HEK293 (cell line): ENCODE measurements at regions not wholly inside any gene's neighbourhood (a gene's known extent, or its start where the extent isn't known, plus 50 kb on each side); places are given as distances from the start of the nearest gene placed in this dataset.

Source experiments
- CTCF ChIA-PET: fragments of 350-600 bp; formaldehyde crosslinking; extraction: SDS; loops from one replicate; lab custom pipeline; 2021; ENCODE audit warnings: antibody characterized with exemption; lab: Yijun Ruan, JAX
- POLR2A ChIA-PET: fragments of 300-600 bp; formaldehyde crosslinking; extraction: SDS; loops from one replicate; lab custom pipeline; 2020; ENCODE audit warnings: antibody characterized with exemption, inconsistent platforms; lab: Yijun Ruan, JAX
- H3K27ac ChIP-seq: fragments of 200-500 bp; sonication (Bioruptor generic); 2 replicates; pipeline ENCODE4 v1.5.1; 2014; ENCODE audit warnings: low read depth, low read length, control low read depth, inconsistent platforms; ENCODE audit errors: extremely low read depth
- H3K36me3 ChIP-seq, 2 experiments: fragments of 200-500 bp in 1 of 2; sonication (Bioruptor generic) in 1 of 2; 1 replicate in 1 of 2; 2 replicates in 1 of 2; pipeline ENCODE4 v1.5.1; 2014 to 2017; ENCODE audit warnings: inconsistent platforms in 2 of 2, low read length in 2 of 2; ENCODE audit not compliant: control insufficient read depth in 2 of 2, insufficient read depth in 1 of 2
- H3K4me1 ChIP-seq: fragments of 200-500 bp; sonication (Bioruptor generic); 2 replicates; pipeline ENCODE4 v1.5.1; 2014; ENCODE audit warnings: mild to moderate bottlenecking, low read length, inconsistent platforms; ENCODE audit not compliant: control insufficient read depth, insufficient read depth
- H3K4me3 ChIP-seq: 2 replicates; pipeline ENCODE4 v1.5.1; 2011; ENCODE audit warnings: low read depth, mild to moderate bottlenecking, control low read depth, low read length, moderate library complexity
- H3K9me3 ChIP-seq: fragments of 200-500 bp; sonication (Bioruptor generic); 2 replicates; pipeline ENCODE4 v1.5.1; 2014; ENCODE audit warnings: low read depth, low read length, inconsistent platforms; ENCODE audit not compliant: control insufficient read depth, insufficient read depth
- ATF2 ChIP-seq: fragments of 450-650 bp; formaldehyde crosslinking; IDR thresholded peaks from 2 replicates; pipeline ENCODE4 v1.5.1; 2016; ENCODE audit warnings: missing biosample characterization, missing genetic modification characterization, low read depth
- GLIS2 ChIP-seq: fragments of 450-650 bp; formaldehyde crosslinking; IDR thresholded peaks from 2 replicates; pipeline ENCODE4 v1.5.1; 2016; ENCODE audit warnings: missing biosample characterization, missing genetic modification characterization
- PRDM1 ChIP-seq: fragments of 450-650 bp; formaldehyde crosslinking; IDR thresholded peaks from 2 replicates; pipeline ENCODE4; 2016; ENCODE audit warnings: missing biosample characterization, missing genetic modification characterization
- PRDM2 ChIP-seq: fragments of 450-650 bp; formaldehyde crosslinking; IDR thresholded peaks from 2 replicates; pipeline ENCODE4 v1.5.1; 2016; ENCODE audit warnings: missing biosample characterization, missing genetic modification characterization, borderline replicate concordance
- SCRT1 ChIP-seq: fragments of 450-650 bp; formaldehyde crosslinking; IDR thresholded peaks from 2 replicates; pipeline ENCODE4 v1.5.1; 2016; ENCODE audit warnings: missing biosample characterization, missing genetic modification characterization, borderline replicate concordance
- SP7 ChIP-seq: fragments of 450-650 bp; formaldehyde crosslinking; IDR thresholded peaks from 2 replicates; pipeline ENCODE4 v1.5.1; 2016; ENCODE audit warnings: missing biosample characterization, missing genetic modification characterization
- TSHZ1 ChIP-seq: fragments of 450-650 bp; formaldehyde crosslinking; IDR thresholded peaks from 2 replicates; pipeline ENCODE4 v1.5.1; 2016; ENCODE audit warnings: missing biosample characterization, missing genetic modification characterization, borderline replicate concordance
- ZEB2 ChIP-seq: fragments of 450-650 bp; formaldehyde crosslinking; IDR thresholded peaks from 2 replicates; pipeline ENCODE4 v1.5.1; 2016; ENCODE audit warnings: missing biosample characterization, missing genetic modification characterization
- ZFHX2 ChIP-seq: fragments of 450-650 bp; formaldehyde crosslinking; conservative IDR thresholded peaks from 2 replicates; pipeline ENCODE4 v1.5.1; 2016; ENCODE audit warnings: missing biosample characterization, missing genetic modification characterization
- ZNF155 ChIP-seq: fragments of 450-650 bp; formaldehyde crosslinking; IDR thresholded peaks from 2 replicates; pipeline ENCODE4 v1.5.1; 2016; ENCODE audit warnings: missing biosample characterization, missing genetic modification characterization
- ZNF350 ChIP-seq: fragments of 450-650 bp; formaldehyde crosslinking; IDR thresholded peaks from 2 replicates; pipeline ENCODE4 v1.5.0; 2017; ENCODE audit warnings: missing biosample characterization, mild to moderate bottlenecking, missing genetic modification characterization
- ZNF398 ChIP-seq: fragments of 450-650 bp; formaldehyde crosslinking; IDR thresholded peaks from 2 replicates; pipeline ENCODE4 v1.5.1; 2017; ENCODE audit warnings: missing biosample characterization, missing genetic modification characterization
- ZNF416 ChIP-seq: fragments of 450-650 bp; formaldehyde crosslinking; IDR thresholded peaks from 2 replicates; pipeline ENCODE4 v1.5.1; 2016; ENCODE audit warnings: missing biosample characterization, missing genetic modification characterization
- ZNF473 ChIP-seq: fragments of 450-650 bp; formaldehyde crosslinking; IDR thresholded peaks from 2 replicates; pipeline ENCODE4 v1.5.1; 2017; ENCODE audit warnings: missing biosample characterization, missing genetic modification characterization
- ZNF488 ChIP-seq: fragments of 450-650 bp; formaldehyde crosslinking; IDR thresholded peaks from 2 replicates; pipeline ENCODE4 v1.5.1; 2016; ENCODE audit warnings: missing biosample characterization, missing genetic modification characterization
- ZNF501 ChIP-seq: fragments of 450-650 bp; formaldehyde crosslinking; IDR thresholded peaks from 2 replicates; pipeline ENCODE4 v1.5.1; 2016; ENCODE audit warnings: missing biosample characterization, missing genetic modification characterization
- ZNF513 ChIP-seq: fragments of 450-650 bp; IDR thresholded peaks from 2 replicates; pipeline ENCODE4 v1.5.1; 2018; ENCODE audit warnings: missing biosample characterization, missing genetic modification characterization
- ZNF514 ChIP-seq: fragments of 450-650 bp; formaldehyde crosslinking; IDR thresholded peaks from 2 replicates; pipeline ENCODE4 v1.5.1; 2016; ENCODE audit warnings: missing biosample characterization, missing genetic modification characterization
- ZNF521 ChIP-seq: fragments of 450-650 bp; formaldehyde crosslinking; IDR thresholded peaks from 2 replicates; pipeline ENCODE4 v1.5.1; 2017; ENCODE audit warnings: missing biosample characterization, mild to moderate bottlenecking, missing genetic modification characterization
- ZNF530 ChIP-seq: fragments of 450-650 bp; formaldehyde crosslinking; IDR thresholded peaks from 2 replicates; pipeline ENCODE4 v1.5.1; 2016; ENCODE audit warnings: low read depth, missing biosample characterization, missing genetic modification characterization
- ZNF548 ChIP-seq: fragments of 450-650 bp; formaldehyde crosslinking; IDR thresholded peaks from 2 replicates; pipeline ENCODE4 v1.5.1; 2016; ENCODE audit warnings: missing biosample characterization, missing genetic modification characterization
- ZNF549 ChIP-seq: fragments of 450-650 bp; IDR thresholded peaks from 2 replicates; pipeline ENCODE4 v1.5.1; 2018; ENCODE audit warnings: missing biosample characterization, missing genetic modification characterization, mild to moderate bottlenecking, inconsistent platforms, moderate library complexity
- ZNF626 ChIP-seq: fragments of 450-650 bp; sonication (Bioruptor Pico); formaldehyde crosslinking; IDR thresholded peaks from 2 replicates; pipeline ENCODE4 v1.5.1; 2018; ENCODE audit warnings: missing biosample characterization, missing genetic modification characterization, inconsistent platforms

GRCh38 chr12:89878327-89878726, 169.7 kb upstream of the ATP2B1 start (continued):
- TF ChIP-seq TSHZ1 (no peak), ZNF521 (no peak), PRDM1 (tag by site-specific recombination) (no peak), ZFHX2 (tag by site-specific recombination) (no peak), ZNF530 (no peak), ZNF473 (tag by site-specific recombination) (no peak), ZNF488 (tag by site-specific recombination) (no peak), SCRT1 (no peak), PRDM2 (tag by site-specific recombination) (no peak), ZNF155 (tag by site-specific recombination) (no peak)

GRCh38 chr12:89877671-89878070, 169.0 kb upstream of the ATP2B1 start:
- Histone ChIP-seq H3K4me1 (peaks cover 2% of the 10 kb centered on the region; the same call in 1 of the 2 replicates), H3K36me3 (no peaks in the 10 kb centered on the region), H3K4me3 (no peak overlapping the region), H3K9me3 (no peaks in the 10 kb centered on the region), H3K27ac (no peak overlapping the region)
- ChIA-PET CTCF (no interaction called here), POLR2A (no interaction called here)
- TF ChIP-seq ZNF626 (tag by site-specific recombination) (no peak), ZNF514 (no peak), ZNF513 (tag by site-specific recombination) (no peak), ATF2 (tag by site-specific recombination) (no peak), ZEB2 (tag by site-specific recombination) (no peak), ZNF416 (tag by site-specific recombination) (no peak), SP7 (no peak), ZNF350 (tag by site-specific recombination) (no peak), ZNF548 (tag by site-specific recombination) (no peak), ZNF501 (tag by site-specific recombination) (no peak), ZNF549 (no peak), ZNF398 (tag by site-specific recombination) (no peak), GLIS2 (tag by site-specific recombination) (no peak)
